ENCODE measurements at regions not wholly inside any gene's neighbourhood (a gene's known extent, or its start where the extent isn't known, plus 50 kb on each side); places are given as distances from the start of the nearest gene placed in this dataset.
"Not testable (repeated sequence)": the region's sequence is repeated elsewhere in the genome, so short reads cannot be mapped to it uniquely, and the experiment has no call there.

- H3K36me3 ChIP-seq (ENCODE audit: low read length), result no peaks in the 10 kb centered on the region
- no peak overlapping the region for H3K4me3 ChIP-seq (ENCODE audit: insufficient read depth, low read length, poor library complexity, severe bottlenecking)
- no peaks in the 10 kb centered on the region for H3K9me3 ChIP-seq (ENCODE audit: insufficient read depth, low read length)
- H3K9me2 ChIP-seq (replicated peaks; ENCODE audit: insufficient read depth, low read length), result no peaks in the 10 kb centered on the region
- no peaks in the 10 kb centered on the region for H3K79me2 ChIP-seq (ENCODE audit: insufficient read depth, low read length)
- H3K27ac ChIP-seq (ENCODE audit: low read depth, low read length), result no peak overlapping the region
- no peak for TF ChIP-seq EZH2phosphoT487 (conservative IDR thresholded peaks at IDR 0.05; ENCODE audit: low read length)
- TF ChIP-seq CTCF (IDR thresholded peaks at IDR 0.05; ENCODE audit: insufficient read depth, low read length, poor library complexity, severe bottlenecking), result no peak
- no peaks in the 10 kb centered on the region for H4K20me1 ChIP-seq (ENCODE audit: low read depth, low read length)
- H3F3A ChIP-seq (ENCODE audit: insufficient read depth), result no peaks in the 10 kb centered on the region
- no peak overlapping the region for H2AFZ ChIP-seq (ENCODE audit: low read depth, low read length, severe bottlenecking)
- no peak overlapping the region for H3K4me2 ChIP-seq (ENCODE audit: low read depth, low read length, poor library complexity, severe bottlenecking)
- H3K9ac ChIP-seq (ENCODE audit: low read length), result no peak overlapping the region
- H3K27me3 ChIP-seq (ENCODE audit: low read length), result no peaks in the 10 kb centered on the region
These were observed 430.8 kb upstream of the C1orf87 start for GRCh38 chr1:60504206-60504840.

- no peaks in the 10 kb centered on the region for H3K9me2 ChIP-seq (replicated peaks; ENCODE audit: insufficient read depth, low read length)
- H3K9me3 ChIP-seq (ENCODE audit: insufficient read depth, low read length), result no peaks in the 10 kb centered on the region
- H3K27me3 ChIP-seq (ENCODE audit: low read length), result no peaks in the 10 kb centered on the region
- H3K4me3 ChIP-seq (ENCODE audit: insufficient read depth, low read length, poor library complexity, severe bottlenecking), result no peak overlapping the region
- H3F3A ChIP-seq (ENCODE audit: insufficient read depth), result no peaks in the 10 kb centered on the region
- no peak for TF ChIP-seq EZH2phosphoT487 (conservative IDR thresholded peaks at IDR 0.05; ENCODE audit: low read length)
- TF ChIP-seq CTCF (IDR thresholded peaks at IDR 0.05; ENCODE audit: insufficient read depth, low read length, poor library complexity, severe bottlenecking), result no peak
- no peak overlapping the region for H3K4me2 ChIP-seq (ENCODE audit: low read depth, low read length, poor library complexity, severe bottlenecking)
- H3K9ac ChIP-seq (ENCODE audit: low read length), result no peak overlapping the region
- no peak overlapping the region for H2AFZ ChIP-seq (ENCODE audit: low read depth, low read length, severe bottlenecking)
- no peaks in the 10 kb centered on the region for H4K20me1 ChIP-seq (ENCODE audit: low read depth, low read length)
- H3K36me3 ChIP-seq (ENCODE audit: low read length), result no peaks in the 10 kb centered on the region
- no peak overlapping the region for H3K27ac ChIP-seq (ENCODE audit: low read depth, low read length)
- H3K79me2 ChIP-seq (ENCODE audit: insufficient read depth, low read length), result no peaks in the 10 kb centered on the region
These were observed 429.8 kb upstream of the C1orf87 start for GRCh38 chr1:60503266-60503925.

- Histone ChIP-seq H3K79me2 (ENCODE audit: insufficient read depth, low read length) (no peaks in the 10 kb centered on the region), H3K4me3 (ENCODE audit: insufficient read depth, low read length, poor library complexity, severe bottlenecking) (no peak overlapping the region), H4K20me1 (ENCODE audit: low read depth, low read length) (no peaks in the 10 kb centered on the region), H3K9me2 (replicated peaks; ENCODE audit: insufficient read depth, low read length) (no peaks in the 10 kb centered on the region), H3K27me3 (ENCODE audit: low read length) (no peaks in the 10 kb centered on the region), H3K36me3 (ENCODE audit: low read length) (no peaks in the 10 kb centered on the region), H3K4me2 (ENCODE audit: low read depth, low read length, poor library complexity, severe bottlenecking) (no peak overlapping the region), H3F3A (ENCODE audit: insufficient read depth) (no peaks in the 10 kb centered on the region), H3K9ac (ENCODE audit: low read length) (no peak overlapping the region), H3K9me3 (ENCODE audit: insufficient read depth, low read length) (no peaks in the 10 kb centered on the region), H2AFZ (ENCODE audit: low read depth, low read length, severe bottlenecking) (no peak overlapping the region), H3K27ac (ENCODE audit: low read depth, low read length) (no peak overlapping the region)
- TF ChIP-seq CTCF (IDR thresholded peaks at IDR 0.05; ENCODE audit: insufficient read depth, low read length, poor library complexity, severe bottlenecking) (no peak), EZH2phosphoT487 (conservative IDR thresholded peaks at IDR 0.05; ENCODE audit: low read length) (no peak)
These were observed 428.9 kb upstream of the C1orf87 start for GRCh38 chr1:60502506-60502905.

GRCh38 chr1:60489916-60490480, 416.4 kb upstream of the C1orf87 start:
- H3K9me2 ChIP-seq (replicated peaks; ENCODE audit: insufficient read depth, low read length); H3K79me2 ChIP-seq (ENCODE audit: insufficient read depth, low read length); H3F3A ChIP-seq (ENCODE audit: insufficient read depth); H3K4me3 ChIP-seq (ENCODE audit: insufficient read depth, low read length, poor library complexity, severe bottlenecking); H3K9ac ChIP-seq (ENCODE audit: low read length); H3K27ac ChIP-seq (ENCODE audit: low read depth, low read length); H3K4me2 ChIP-seq (ENCODE audit: low read depth, low read length, poor library complexity, severe bottlenecking); H4K20me1 ChIP-seq (ENCODE audit: low read depth, low read length); H3K9me3 ChIP-seq (ENCODE audit: insufficient read depth, low read length); H2AFZ ChIP-seq (ENCODE audit: low read depth, low read length, severe bottlenecking); H3K27me3 ChIP-seq (ENCODE audit: low read length); H3K36me3 ChIP-seq (ENCODE audit: low read length): not testable (repeated sequence)

Data from SU-DHL-6 (cell line).